Mucosa of descending colon (tissue), 3 donors: ENCODE measurements at regions not wholly inside any gene's neighbourhood (a gene's known extent, or its start where the extent isn't known, plus 50 kb on each side); places are given as distances from the start of the nearest gene placed in this dataset.

Source experiments
- ATAC-seq: fragments of 200-7000 bp; cut with Tn5 transposase; one replicate; pipeline ENCODE4 v1.9.1; 2020; ENCODE audit warnings: mild to moderate bottlenecking, moderate library complexity
- DNase-seq, 3 donors: peaks; one replicate each; pipeline ENCODE4 v3.0.0-alpha.2; 2020
- H3K36me3 ChIP-seq: fragments of 200-600 bp; one replicate; pipeline ENCODE4 v1.8.0; 2021; ENCODE audit warnings: low read depth, mild to moderate bottlenecking
- H3K4me1 ChIP-seq: fragments of 200-600 bp; one replicate; pipeline ENCODE4 v1.8.0; 2021; ENCODE audit warnings: low read depth, mild to moderate bottlenecking
- H3K4me3 ChIP-seq: fragments of 200-600 bp; one replicate; pipeline ENCODE4 v1.8.0; 2021; ENCODE audit warnings: mild to moderate bottlenecking
- H3K9me3 ChIP-seq: fragments of 200-600 bp; one replicate; pipeline ENCODE4 v1.8.0; 2021; ENCODE audit warnings: mild to moderate bottlenecking
- CTCF ChIP-seq: fragments of 200-600 bp; IDR thresholded peaks from one replicate; pipeline ENCODE4 v1.8.0; 2022; ENCODE audit warnings: antibody characterized with exemption, mild to moderate bottlenecking
- intact Hi-C, 2 donors: fragments of 100-400 bp; cut with DNase I in 1 of 2; cut with micrococcal nuclease in 1 of 2; formaldehyde crosslinking; loops; one replicate each; pipeline versions ENCODE4 v1.11.0 to v1.11.1; 2022; cut with DNase I, micrococcal nuclease
- donor health status: DM: no; HTN: no; CAD: no; lungs with moderate emphysema.
- donor health status: DM: no; HTN: no; CAD: no.
- donor health status: DM: no; HTN: yes; CAD: no.

GRCh38 chr14:29062466-29062865, 295.9 kb downstream of the FOXG1 start:
- TF ChIP-seq CTCF: no peak
- H3K4me1 ChIP-seq: no peaks in the 10 kb centered on the region
- peaks cover 21% of the 10 kb centered on the region for H3K9me3 ChIP-seq
- no peak for ATAC-seq
- intact Hi-C loops: no loop called here
- H3K36me3 ChIP-seq: no peaks in the 10 kb centered on the region
- no peak for DNase-seq
- no peak overlapping the region for H3K4me3 ChIP-seq

- intact Hi-C loops: no loop called here
- peaks cover 25% of the 10 kb centered on the region for H3K9me3 ChIP-seq
- DNase-seq: no peak
- no peak overlapping the region for H3K4me3 ChIP-seq
- TF ChIP-seq CTCF: no peak
- no peaks in the 10 kb centered on the region for H3K36me3 ChIP-seq
- H3K4me1 ChIP-seq: no peaks in the 10 kb centered on the region
- ATAC-seq: no peak
These were observed 296.4 kb downstream of the FOXG1 start for GRCh38 chr14:29062976-29063375.

- Histone ChIP-seq H3K4me3 (no peak overlapping the region), H3K9me3 (peaks cover 34% of the 10 kb centered on the region), H3K4me1 (no peaks in the 10 kb centered on the region), H3K36me3 (no peaks in the 10 kb centered on the region)
- no peak for TF ChIP-seq CTCF
- no peak for DNase-seq
- ATAC-seq: no peak
- intact Hi-C loops: no loop called here
These were observed 297.8 kb downstream of the FOXG1 start for GRCh38 chr14:29064305-29064900.

- intact Hi-C loops: no loop called here
- ATAC-seq: no peak
- Histone ChIP-seq H3K36me3 (no peaks in the 10 kb centered on the region), H3K4me1 (no peaks in the 10 kb centered on the region), H3K4me3 (no peak overlapping the region), H3K9me3 (peaks cover 47% of the 10 kb centered on the region)
- TF ChIP-seq CTCF: no peak
- no peak for DNase-seq
These were observed 302.6 kb downstream of the FOXG1 start for GRCh38 chr14:29069228-29069627.

GRCh38 chr14:29075761-29076160, 309.2 kb downstream of the FOXG1 start:
- TF ChIP-seq CTCF: no peak
- intact Hi-C loops: no loop called here
- no peak for DNase-seq

GRCh38 chr14:29077916-29078315, 311.3 kb downstream of the FOXG1 start:
- no peak overlapping the region for H3K4me3 ChIP-seq
- intact Hi-C loops: no loop called here
- DNase-seq (no peak), ATAC-seq (no peak)
- H3K9me3 ChIP-seq: peaks cover 24% of the 10 kb centered on the region
- H3K4me1 ChIP-seq: no peaks in the 10 kb centered on the region
- H3K36me3 ChIP-seq: no peaks in the 10 kb centered on the region
- no peak for TF ChIP-seq CTCF

More at GRCh38 chr14:29075761-29076160, 309.2 kb downstream of the FOXG1 start:
- Histone ChIP-seq H3K4me1 (no peaks in the 10 kb centered on the region), H3K9me3 (peaks cover 33% of the 10 kb centered on the region), H3K4me3 (no peak overlapping the region), H3K36me3 (no peaks in the 10 kb centered on the region)
- no peak for ATAC-seq
